ENCODE measurements at regions not wholly inside any gene's neighbourhood (a gene's known extent, or its start where the extent isn't known, plus 50 kb on each side); places are given as distances from the start of the nearest gene placed in this dataset.

DNA sequence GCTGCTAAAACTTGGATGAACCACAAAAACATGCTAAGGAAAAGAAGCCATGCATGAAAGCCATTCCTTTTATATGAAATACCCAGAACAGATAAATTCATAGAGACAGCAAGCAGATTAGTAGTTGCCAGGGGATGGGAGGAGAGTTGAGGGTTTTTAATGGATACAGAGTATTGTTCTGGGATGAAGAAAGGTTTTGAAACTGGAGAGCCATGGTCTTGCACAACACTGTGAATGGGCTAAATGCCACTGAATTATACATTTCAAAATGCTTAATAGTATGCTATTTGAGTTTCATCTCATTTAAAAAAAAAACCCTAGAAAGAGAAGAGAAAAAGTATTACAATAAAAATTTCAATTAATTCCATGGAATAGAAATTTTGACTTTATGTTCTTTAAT lies 154.3 kb downstream of the GNAT3 start (continued):
- TF ChIP-seq, protein P1, sequence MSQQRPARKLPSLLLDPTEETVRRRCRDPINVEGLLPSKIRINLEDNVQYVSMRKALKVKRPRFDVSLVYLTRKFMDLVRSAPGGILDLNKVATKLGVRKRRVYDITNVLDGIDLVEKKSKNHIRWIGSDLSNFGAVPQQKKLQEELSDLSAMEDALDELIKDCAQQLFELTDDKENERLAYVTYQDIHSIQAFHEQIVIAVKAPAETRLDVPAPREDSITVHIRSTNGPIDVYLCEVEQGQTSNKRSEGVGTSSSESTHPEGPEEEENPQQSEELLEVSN (IDR thresholded peaks at IDR 0.05; ENCODE audit: borderline replicate concordance, low read depth), result no peak
- no peak for TF ChIP-seq HOXB5 (CRISPR knock-in tag; IDR thresholded peaks at IDR 0.05)

DNA sequence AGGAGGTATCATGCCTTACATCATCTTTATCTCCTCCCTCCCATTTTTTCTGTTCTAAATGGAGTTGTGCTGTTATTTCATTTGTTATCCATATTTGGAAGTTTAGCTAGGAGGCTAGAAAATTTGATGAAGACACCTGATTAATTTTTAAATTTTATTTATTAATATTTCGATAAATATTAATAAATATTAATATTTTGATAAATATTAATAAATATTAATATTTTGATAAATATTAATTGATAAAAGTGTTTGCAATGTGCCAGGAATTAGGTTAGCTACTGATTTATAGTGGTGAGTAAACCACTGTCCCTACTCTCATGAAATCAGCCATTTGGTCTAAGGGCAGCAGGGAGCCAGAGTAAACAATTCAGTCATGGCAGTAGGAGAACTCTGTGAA lies 161.4 kb downstream of the GNAT3 start:
- Histone ChIP-seq H3K27ac (no peak overlapping the region), H3K4me3 (no peak overlapping the region), H3K4me1 (peaks cover 8% of the 10 kb centered on the region; the same call in 2 of the 3 replicates), H3K9me3 (no peaks in the 10 kb centered on the region), H3K4me2 (no peak overlapping the region)
- DNase-seq (ENCODE audit: low read depth in 1 of 2, low spot score in 1 of 2) (no peak), FAIRE-seq (no peak), ATAC-seq (no peak)
- 4% methylated on average over 1 of the region's 1 CpG for WGBS (ENCODE audit: missing lambda C conversion rate)
- CTCF ChIA-PET, result interaction anchor here (0.7 to 1.3 kb wide), 2 partner anchors 10 to 216 kb away, joined by 3 to 4 read pairs; no protein-coding TSS in a partner anchor
- TF ChIP-seq SMC3 (IDR thresholded peaks at IDR 0.05) (no peak), ZFP36 (IDR thresholded peaks at IDR 0.05; ENCODE audit: borderline replicate concordance, partially characterized antibody) (no peak), CBX2 (IDR thresholded peaks at IDR 0.05; ENCODE audit: borderline replicate concordance, low read depth) (no peak), PHF8 (IDR thresholded peaks at IDR 0.05; ENCODE audit: borderline replicate concordance, low read depth) (no peak), MAZ (IDR thresholded peaks at IDR 0.05; ENCODE audit: borderline replicate concordance, low read depth, low read length) (no peak), HDAC2 (IDR thresholded peaks at IDR 0.05) (no peak), TP53 (CRISPR knock-in tag; IDR thresholded peaks at IDR 0.05) (no peak), CHD4 (IDR thresholded peaks at IDR 0.05; ENCODE audit: borderline replicate concordance) (no peak), EHF (CRISPR knock-in tag; IDR thresholded peaks at IDR 0.05) (no peak), NFE2L2 (conservative IDR thresholded peaks at IDR 0.05; ENCODE audit: low read length) (no peak), HOXA7 (CRISPR knock-in tag; IDR thresholded peaks at IDR 0.05) (no peak), POLR2A (IDR thresholded peaks at IDR 0.05; ENCODE audit: low read length) (no peak), CBX8 (IDR thresholded peaks at IDR 0.05) (no peak), HOXB5 (CRISPR knock-in tag; IDR thresholded peaks at IDR 0.05) (no peak), MYC (IDR thresholded peaks at IDR 0.05; ENCODE audit: borderline replicate concordance, low read length) (no peak)
- TF ChIP-seq, protein P2, sequence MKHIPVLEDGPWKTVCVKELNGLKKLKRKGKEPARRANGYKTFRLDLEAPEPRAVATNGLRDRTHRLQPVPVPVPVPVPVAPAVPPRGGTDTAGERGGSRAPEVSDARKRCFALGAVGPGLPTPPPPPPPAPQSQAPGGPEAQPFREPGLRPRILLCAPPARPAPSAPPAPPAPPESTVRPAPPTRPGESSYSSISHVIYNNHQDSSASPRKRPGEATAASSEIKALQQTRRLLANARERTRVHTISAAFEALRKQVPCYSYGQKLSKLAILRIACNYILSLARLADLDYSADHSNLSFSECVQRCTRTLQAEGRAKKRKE (CRISPR knock-in tag; IDR thresholded peaks at IDR 0.05; ENCODE audit: low read depth), result no peak
- TF ChIP-seq, protein P3, sequence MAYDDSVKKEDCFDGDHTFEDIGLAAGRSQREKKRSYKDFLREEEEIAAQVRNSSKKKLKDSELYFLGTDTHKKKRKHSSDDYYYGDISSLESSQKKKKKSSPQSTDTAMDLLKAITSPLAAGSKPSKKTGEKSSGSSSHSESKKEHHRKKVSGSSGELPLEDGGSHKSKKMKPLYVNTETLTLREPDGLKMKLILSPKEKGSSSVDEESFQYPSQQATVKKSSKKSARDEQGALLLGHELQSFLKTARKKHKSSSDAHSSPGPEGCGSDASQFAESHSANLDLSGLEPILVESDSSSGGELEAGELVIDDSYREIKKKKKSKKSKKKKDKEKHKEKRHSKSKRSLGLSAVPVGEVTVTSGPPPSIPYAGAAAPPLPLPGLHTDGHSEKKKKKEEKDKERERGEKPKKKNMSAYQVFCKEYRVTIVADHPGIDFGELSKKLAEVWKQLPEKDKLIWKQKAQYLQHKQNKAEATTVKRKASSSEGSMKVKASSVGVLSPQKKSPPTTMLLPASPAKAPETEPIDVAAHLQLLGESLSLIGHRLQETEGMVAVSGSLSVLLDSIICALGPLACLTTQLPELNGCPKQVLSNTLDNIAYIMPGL (CRISPR knock-in tag; IDR thresholded peaks at IDR 0.05; ENCODE audit: borderline replicate concordance), result no peak
- TF ChIP-seq, protein P4, sequence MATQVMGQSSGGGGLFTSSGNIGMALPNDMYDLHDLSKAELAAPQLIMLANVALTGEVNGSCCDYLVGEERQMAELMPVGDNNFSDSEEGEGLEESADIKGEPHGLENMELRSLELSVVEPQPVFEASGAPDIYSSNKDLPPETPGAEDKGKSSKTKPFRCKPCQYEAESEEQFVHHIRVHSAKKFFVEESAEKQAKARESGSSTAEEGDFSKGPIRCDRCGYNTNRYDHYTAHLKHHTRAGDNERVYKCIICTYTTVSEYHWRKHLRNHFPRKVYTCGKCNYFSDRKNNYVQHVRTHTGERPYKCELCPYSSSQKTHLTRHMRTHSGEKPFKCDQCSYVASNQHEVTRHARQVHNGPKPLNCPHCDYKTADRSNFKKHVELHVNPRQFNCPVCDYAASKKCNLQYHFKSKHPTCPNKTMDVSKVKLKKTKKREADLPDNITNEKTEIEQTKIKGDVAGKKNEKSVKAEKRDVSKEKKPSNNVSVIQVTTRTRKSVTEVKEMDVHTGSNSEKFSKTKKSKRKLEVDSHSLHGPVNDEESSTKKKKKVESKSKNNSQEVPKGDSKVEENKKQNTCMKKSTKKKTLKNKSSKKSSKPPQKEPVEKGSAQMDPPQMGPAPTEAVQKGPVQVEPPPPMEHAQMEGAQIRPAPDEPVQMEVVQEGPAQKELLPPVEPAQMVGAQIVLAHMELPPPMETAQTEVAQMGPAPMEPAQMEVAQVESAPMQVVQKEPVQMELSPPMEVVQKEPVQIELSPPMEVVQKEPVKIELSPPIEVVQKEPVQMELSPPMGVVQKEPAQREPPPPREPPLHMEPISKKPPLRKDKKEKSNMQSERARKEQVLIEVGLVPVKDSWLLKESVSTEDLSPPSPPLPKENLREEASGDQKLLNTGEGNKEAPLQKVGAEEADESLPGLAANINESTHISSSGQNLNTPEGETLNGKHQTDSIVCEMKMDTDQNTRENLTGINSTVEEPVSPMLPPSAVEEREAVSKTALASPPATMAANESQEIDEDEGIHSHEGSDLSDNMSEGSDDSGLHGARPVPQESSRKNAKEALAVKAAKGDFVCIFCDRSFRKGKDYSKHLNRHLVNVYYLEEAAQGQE (IDR thresholded peaks at IDR 0.05), result no peak
- POLR2A ChIA-PET, result no interaction called here

DNA sequence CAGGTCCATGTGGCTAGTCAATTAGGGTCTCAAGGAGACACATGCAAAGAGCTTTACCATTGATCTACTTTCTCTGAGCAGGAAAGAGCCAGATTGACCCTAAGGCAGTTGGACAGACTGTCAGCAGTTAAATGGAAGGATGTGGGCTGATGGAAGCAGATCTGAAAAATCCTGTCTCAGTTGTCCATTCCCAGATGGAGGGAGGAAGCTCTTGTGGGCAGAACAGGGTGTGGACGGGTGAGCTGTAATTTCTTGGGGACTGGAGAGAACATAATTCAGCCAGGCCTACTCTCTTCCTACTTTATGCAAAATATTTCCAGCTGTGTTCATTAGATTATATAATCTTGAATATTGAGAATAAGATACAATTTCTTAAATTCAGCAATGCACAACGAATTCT lies 163.6 kb downstream of the GNAT3 start:
- no peak for ATAC-seq
- H3K4me3 ChIP-seq, result no peak overlapping the region
- TF ChIP-seq RNF2 (IDR thresholded peaks at IDR 0.05; ENCODE audit: borderline replicate concordance, low read depth) (no peak), TFCP2L1 (CRISPR knock-in tag; IDR thresholded peaks at IDR 0.05) (no peak)
- DNase-seq (ENCODE audit: low read depth in 1 of 2, low spot score in 1 of 2), result no peak
- ChIA-PET POLR2A (no interaction called here), CTCF (interaction anchor here (0.8 to 2.5 kb wide), 2 partner anchors 12 to 251 kb away, joined by 3 to 12 read pairs; no protein-coding TSS in a partner anchor)
- WGBS (ENCODE audit: missing lambda C conversion rate), result 48% methylated on average over 2 of the region's 2 CpGs
- no peak for FAIRE-seq
- no peak overlapping the region for H3K27ac ChIP-seq
- H3K4me2 ChIP-seq, result no peak overlapping the region
- peaks cover 8% of the 10 kb centered on the region; the same call in 2 of the 3 replicates for H3K4me1 ChIP-seq
- H3K9me3 ChIP-seq, result no peaks in the 10 kb centered on the region

Data from A549 (cell line).